ENCODE measurements at regions not wholly inside any gene's neighbourhood (a gene's known extent, or its start where the extent isn't known, plus 50 kb on each side); places are given as distances from the start of the nearest gene placed in this dataset.

DNA sequence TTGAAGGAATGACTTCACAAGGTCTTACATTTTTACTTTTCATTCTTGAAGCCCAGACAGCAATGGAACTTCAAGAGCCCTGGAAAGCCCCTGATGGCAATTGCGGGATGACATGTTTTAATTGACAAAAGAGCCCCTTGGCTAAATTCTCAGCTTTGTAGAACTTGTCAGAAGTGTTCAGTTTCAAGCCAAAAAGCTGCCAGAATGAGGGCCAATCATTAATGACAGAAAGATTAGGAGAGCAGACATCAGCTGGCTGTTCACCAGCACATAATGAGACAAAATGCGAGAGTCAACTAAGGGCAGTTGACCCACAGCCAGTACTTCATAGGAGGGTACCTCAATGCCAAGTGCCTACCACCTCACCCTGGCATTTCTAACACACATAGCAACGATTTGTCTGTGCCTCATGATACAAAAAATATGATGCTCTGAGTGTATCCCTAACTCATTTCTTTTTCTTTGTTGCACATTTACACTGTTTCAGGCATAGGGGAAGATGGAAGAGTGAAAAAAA is 243.1 kb downstream of the MYLK4 start (continued):
- no peak for TF ChIP-seq KDM6A (CRISPR knock-in tag; IDR thresholded peaks at IDR 0.05; ENCODE audit: low read depth)
- no peak for TF ChIP-seq ZNF709 (CRISPR knock-in tag; IDR thresholded peaks at IDR 0.05)
- TF ChIP-seq NR1H2 (CRISPR knock-in tag; IDR thresholded peaks at IDR 0.05; ENCODE audit: borderline replicate concordance, low read depth), result no peak
- TF ChIP-seq ZNF605 (CRISPR knock-in tag; IDR thresholded peaks at IDR 0.05), result no peak

DNA sequence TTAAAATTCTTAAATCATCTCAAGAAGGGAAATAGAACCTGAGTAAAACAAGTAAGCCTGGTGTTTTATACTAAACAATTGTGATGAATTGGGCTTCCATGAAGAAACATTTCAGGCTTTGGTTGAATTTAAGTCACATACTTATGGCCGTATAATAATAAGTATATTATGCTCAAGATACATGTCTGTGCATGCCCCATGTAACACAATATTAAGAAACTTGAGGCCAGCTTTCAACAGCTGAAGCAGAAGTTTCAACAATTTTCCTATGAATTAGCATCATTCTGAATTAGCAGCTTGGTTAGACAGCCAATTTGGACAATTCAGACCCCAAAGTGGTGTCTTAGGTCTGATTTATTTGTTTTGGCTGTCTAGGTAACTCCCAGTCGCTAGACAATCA is 243.7 kb downstream of the MYLK4 start:
- CTCF ChIA-PET (ENCODE audit: low intra/inter-chr PET ratio, low total read pairs), result no interaction called here
- Histone ChIP-seq H4K20me1 (ENCODE audit: insufficient read depth, low read length) (no peaks in the 10 kb centered on the region), H3K27ac (ENCODE audit: extremely low read length, insufficient read depth, low read length) (no peak overlapping the region), H3K9ac (ENCODE audit: insufficient read depth, low read depth, low read length) (no peak overlapping the region), H3K4me3 (replicated peaks in 1 of 3; ENCODE audit: insufficient read depth in 1 of 3, low read depth in 2 of 3, low read length in 3 of 3) (no peak overlapping the region), H3K9me3 (ENCODE audit: low read length) (no peaks in the 10 kb centered on the region), H3K4me2 (ENCODE audit: low read depth, low read length) (no peak overlapping the region), H2AFZ (ENCODE audit: low read length) (no peak overlapping the region), H3K36me3 (replicated peaks in 1 of 2; ENCODE audit: control insufficient read depth in 1 of 2, insufficient read depth in 2 of 2, low read length in 2 of 2) (no peaks in the 10 kb centered on the region), H3K4me1 (ENCODE audit: insufficient read depth, low read length) (peaks cover 33% of the 10 kb centered on the region), H3K79me2 (ENCODE audit: insufficient read depth, low read length) (no peaks in the 10 kb centered on the region), H3K27me3 (ENCODE audit: control insufficient read depth in 1 of 2, insufficient read depth in 2 of 2, low read length in 2 of 2) (no peaks in the 10 kb centered on the region)
- no TSS peak for BruUV-seq (replicated peaks)
- DNase-seq (ENCODE audit: low spot score), result no peak
- POLR2A ChIA-PET, result no interaction called here
- in situ Hi-C loops (cut with HindIII; ENCODE audit: extremely low pct_ligation_motif_present, low pct_unique_long_range_greater_than_20kb), result no loop called here
- ATAC-seq, result no peak
- WGBS (ENCODE audit: low lambda C conversion rate), result 86% methylated on average over 2 of the region's 2 CpGs
- intact Hi-C loops (cut with micrococcal nuclease; ENCODE audit: unreplicated experiment), result no loop called here
- FAIRE-seq, result no peak
- TF ChIP-seq ZFP37 (CRISPR knock-in tag; IDR thresholded peaks at IDR 0.05; ENCODE audit: borderline replicate concordance) (no peak), FOXK1 (CRISPR knock-in tag; IDR thresholded peaks at IDR 0.05; ENCODE audit: borderline replicate concordance, low read depth) (no peak), ZBTB1 (CRISPR knock-in tag; IDR thresholded peaks at IDR 0.05; ENCODE audit: borderline replicate concordance) (no peak), ZSCAN12 (CRISPR knock-in tag; IDR thresholded peaks at IDR 0.05) (no peak), THAP11 (CRISPR knock-in tag; IDR thresholded peaks at IDR 0.05) (no peak), ISX (CRISPR knock-in tag; conservative IDR thresholded peaks at IDR 0.05) (no peak), ZKSCAN1 (IDR thresholded peaks at IDR 0.05; ENCODE audit: low read length) (no peak), HHEX (CRISPR knock-in tag; IDR thresholded peaks at IDR 0.05) (no peak), ZNF235 (CRISPR knock-in tag; IDR thresholded peaks at IDR 0.05; ENCODE audit: borderline replicate concordance) (no peak)
- TF ChIP-seq, protein P1, sequence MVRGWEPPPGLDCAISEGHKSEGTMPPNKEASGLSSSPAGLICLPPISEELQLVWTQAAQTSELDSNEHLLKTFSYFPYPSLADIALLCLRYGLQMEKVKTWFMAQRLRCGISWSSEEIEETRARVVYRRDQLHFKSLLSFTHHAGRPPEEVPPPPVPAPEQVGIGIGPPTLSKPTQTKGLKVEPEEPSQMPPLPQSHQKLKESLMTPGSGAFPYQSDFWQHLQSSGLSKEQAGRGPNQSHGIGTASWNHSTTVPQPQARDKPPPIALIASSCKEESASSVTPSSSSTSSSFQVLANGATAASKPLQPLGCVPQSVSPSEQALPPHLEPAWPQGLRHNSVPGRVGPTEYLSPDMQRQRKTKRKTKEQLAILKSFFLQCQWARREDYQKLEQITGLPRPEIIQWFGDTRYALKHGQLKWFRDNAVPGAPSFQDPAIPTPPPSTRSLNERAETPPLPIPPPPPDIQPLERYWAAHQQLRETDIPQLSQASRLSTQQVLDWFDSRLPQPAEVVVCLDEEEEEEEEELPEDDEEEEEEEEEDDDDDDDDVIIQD (CRISPR knock-in tag; IDR thresholded peaks at IDR 0.05; ENCODE audit: low read depth), result no peak
- TF ChIP-seq, protein P2, sequence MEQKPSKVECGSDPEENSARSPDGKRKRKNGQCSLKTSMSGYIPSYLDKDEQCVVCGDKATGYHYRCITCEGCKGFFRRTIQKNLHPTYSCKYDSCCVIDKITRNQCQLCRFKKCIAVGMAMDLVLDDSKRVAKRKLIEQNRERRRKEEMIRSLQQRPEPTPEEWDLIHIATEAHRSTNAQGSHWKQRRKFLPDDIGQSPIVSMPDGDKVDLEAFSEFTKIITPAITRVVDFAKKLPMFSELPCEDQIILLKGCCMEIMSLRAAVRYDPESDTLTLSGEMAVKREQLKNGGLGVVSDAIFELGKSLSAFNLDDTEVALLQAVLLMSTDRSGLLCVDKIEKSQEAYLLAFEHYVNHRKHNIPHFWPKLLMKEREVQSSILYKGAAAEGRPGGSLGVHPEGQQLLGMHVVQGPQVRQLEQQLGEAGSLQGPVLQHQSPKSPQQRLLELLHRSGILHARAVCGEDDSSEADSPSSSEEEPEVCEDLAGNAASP (CRISPR knock-in tag; IDR thresholded peaks at IDR 0.05; ENCODE audit: borderline replicate concordance), result no peak
